ENCODE measurements at regions not wholly inside any gene's neighbourhood (a gene's known extent, or its start where the extent isn't known, plus 50 kb on each side); places are given as distances from the start of the nearest gene placed in this dataset.

- H4K20me1 ChIP-seq (ENCODE audit: insufficient read depth), result no peaks in the 10 kb centered on the region
- no peak overlapping the region for H2AFZ ChIP-seq (ENCODE audit: low read depth, low read length)
- TF ChIP-seq POLR2AphosphoS5 (IDR thresholded peaks at IDR 0.05) (no peak), RAD21 (conservative IDR thresholded peaks at IDR 0.05) (no peak), REST (IDR thresholded peaks at IDR 0.05; ENCODE audit: borderline replicate concordance) (no peak), EP300 (conservative IDR thresholded peaks at IDR 0.05; ENCODE audit: poor library complexity, severe bottlenecking) (no peak), EZH2 (IDR thresholded peaks at IDR 0.05; ENCODE audit: borderline replicate concordance, insufficient read depth, low read length, poor library complexity, severe bottlenecking) (no peak), SMC3 (conservative IDR thresholded peaks at IDR 0.05; ENCODE audit: poor library complexity) (no peak), TAF1 (IDR thresholded peaks at IDR 0.05; ENCODE audit: low read depth) (no peak), MXI1 (conservative IDR thresholded peaks at IDR 0.05; ENCODE audit: poor library complexity, severe bottlenecking) (no peak)
- TF ChIP-seq, protein P1, sequence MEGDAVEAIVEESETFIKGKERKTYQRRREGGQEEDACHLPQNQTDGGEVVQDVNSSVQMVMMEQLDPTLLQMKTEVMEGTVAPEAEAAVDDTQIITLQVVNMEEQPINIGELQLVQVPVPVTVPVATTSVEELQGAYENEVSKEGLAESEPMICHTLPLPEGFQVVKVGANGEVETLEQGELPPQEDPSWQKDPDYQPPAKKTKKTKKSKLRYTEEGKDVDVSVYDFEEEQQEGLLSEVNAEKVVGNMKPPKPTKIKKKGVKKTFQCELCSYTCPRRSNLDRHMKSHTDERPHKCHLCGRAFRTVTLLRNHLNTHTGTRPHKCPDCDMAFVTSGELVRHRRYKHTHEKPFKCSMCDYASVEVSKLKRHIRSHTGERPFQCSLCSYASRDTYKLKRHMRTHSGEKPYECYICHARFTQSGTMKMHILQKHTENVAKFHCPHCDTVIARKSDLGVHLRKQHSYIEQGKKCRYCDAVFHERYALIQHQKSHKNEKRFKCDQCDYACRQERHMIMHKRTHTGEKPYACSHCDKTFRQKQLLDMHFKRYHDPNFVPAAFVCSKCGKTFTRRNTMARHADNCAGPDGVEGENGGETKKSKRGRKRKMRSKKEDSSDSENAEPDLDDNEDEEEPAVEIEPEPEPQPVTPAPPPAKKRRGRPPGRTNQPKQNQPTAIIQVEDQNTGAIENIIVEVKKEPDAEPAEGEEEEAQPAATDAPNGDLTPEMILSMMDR (IDR thresholded peaks at IDR 0.05; ENCODE audit: poor library complexity, severe bottlenecking), result no peak
- H3K9me3 ChIP-seq (ENCODE audit: low read length), result no peaks in the 10 kb centered on the region
- H3K36me3 ChIP-seq (ENCODE audit: insufficient read depth, low read length), result no peaks in the 10 kb centered on the region
- no peaks in the 10 kb centered on the region for H3F3A ChIP-seq (ENCODE audit: insufficient read depth, low read length, poor library complexity, severe bottlenecking)
- H3K79me2 ChIP-seq (replicated peaks; ENCODE audit: insufficient read depth, low read length), result no peaks in the 10 kb centered on the region
- no peak overlapping the region for H3K9ac ChIP-seq (ENCODE audit: low read length)
- no peak overlapping the region for H3K4me3 ChIP-seq (ENCODE audit: low read length)
- H3K27me3 ChIP-seq (ENCODE audit: insufficient read depth, low read depth, low read length), result no peaks in the 10 kb centered on the region
- H3K4me2 ChIP-seq (ENCODE audit: low read length), result no peak overlapping the region
- H3K27ac ChIP-seq (ENCODE audit: low read length), result no peak overlapping the region
- H3K9me2 ChIP-seq (ENCODE audit: insufficient read depth, low read length), result no peaks in the 10 kb centered on the region
Observed at GRCh38 chr7:93021748-93022147, 96.0 kb downstream of the SAMD9 start.

DNA sequence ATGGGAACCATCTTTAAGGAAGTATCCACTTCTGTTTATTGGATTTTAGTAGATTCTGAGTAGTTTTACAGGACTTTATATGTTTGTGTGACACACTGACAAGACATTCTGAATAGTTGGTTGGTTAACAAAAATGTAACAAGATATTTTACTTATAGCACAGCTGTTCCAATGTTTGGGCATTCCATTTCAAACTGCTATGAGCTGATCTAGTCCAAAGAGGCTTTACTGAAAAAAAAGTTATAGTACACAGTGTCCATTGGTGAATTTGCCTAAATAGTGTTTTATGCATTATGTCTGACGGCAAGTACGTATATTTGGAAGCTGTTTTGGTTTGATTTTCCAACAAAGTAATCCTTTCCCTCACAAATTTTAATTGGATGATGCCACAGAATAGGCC is 99.1 kb downstream of the SAMD9 start:
- no peak overlapping the region for H3K9ac ChIP-seq (ENCODE audit: low read length)
- no peaks in the 10 kb centered on the region for H3K79me2 ChIP-seq (replicated peaks; ENCODE audit: insufficient read depth, low read length)
- no peak overlapping the region for H3K4me3 ChIP-seq (ENCODE audit: low read length)
- no peak overlapping the region for H2AFZ ChIP-seq (ENCODE audit: low read depth, low read length)
- no peaks in the 10 kb centered on the region for H3K9me2 ChIP-seq (ENCODE audit: insufficient read depth, low read length)
- no peaks in the 10 kb centered on the region for H4K20me1 ChIP-seq (ENCODE audit: insufficient read depth)
- H3K36me3 ChIP-seq (ENCODE audit: insufficient read depth, low read length), result no peaks in the 10 kb centered on the region
- no peak for TF ChIP-seq SMC3 (conservative IDR thresholded peaks at IDR 0.05; ENCODE audit: poor library complexity)
- no peak for TF ChIP-seq RAD21 (conservative IDR thresholded peaks at IDR 0.05)
- TF ChIP-seq EP300 (conservative IDR thresholded peaks at IDR 0.05; ENCODE audit: poor library complexity, severe bottlenecking), result no peak
- H3K27ac ChIP-seq (ENCODE audit: low read length), result no peak overlapping the region
- H3K27me3 ChIP-seq (ENCODE audit: insufficient read depth, low read depth, low read length), result no peaks in the 10 kb centered on the region
- H3K9me3 ChIP-seq (ENCODE audit: low read length), result no peaks in the 10 kb centered on the region
- H3K4me2 ChIP-seq (ENCODE audit: low read length), result no peak overlapping the region
- H3F3A ChIP-seq (ENCODE audit: insufficient read depth, low read length, poor library complexity, severe bottlenecking), result no peaks in the 10 kb centered on the region

All from neural cell (in vitro differentiated cells).